ENCODE measurements at regions not wholly inside any gene's neighbourhood (a gene's known extent, or its start where the extent isn't known, plus 50 kb on each side); places are given as distances from the start of the nearest gene placed in this dataset.

DNA sequence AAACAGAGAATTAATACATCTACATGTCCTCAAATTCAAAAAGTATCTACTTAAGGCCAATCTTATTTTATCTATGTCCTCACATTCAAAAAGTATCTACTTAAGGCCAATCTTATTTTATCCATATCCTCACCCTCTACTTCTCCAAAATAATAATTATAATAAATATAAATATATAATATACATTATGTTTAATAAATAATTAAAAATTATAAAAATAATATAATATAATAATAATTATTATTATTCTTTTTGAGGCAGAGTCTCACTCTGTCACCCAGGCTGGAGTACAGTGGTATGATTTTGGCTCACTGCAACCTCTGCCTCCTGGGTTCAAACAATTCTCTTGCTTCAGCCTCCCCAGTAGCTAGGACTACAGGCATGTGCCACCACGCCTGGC is 784.9 kb downstream of the DNAJB9 start:
- no peak for DNase-seq
- Histone ChIP-seq H3K27ac (no peak overlapping the region), H3K9me3 (no peaks in the 10 kb centered on the region), H3K4me3 (no peak overlapping the region), H3K36me3 (no peaks in the 10 kb centered on the region), H3K4me1 (no peaks in the 10 kb centered on the region), H3K27me3 (no peaks in the 10 kb centered on the region)
- TF ChIP-seq, protein P1, sequence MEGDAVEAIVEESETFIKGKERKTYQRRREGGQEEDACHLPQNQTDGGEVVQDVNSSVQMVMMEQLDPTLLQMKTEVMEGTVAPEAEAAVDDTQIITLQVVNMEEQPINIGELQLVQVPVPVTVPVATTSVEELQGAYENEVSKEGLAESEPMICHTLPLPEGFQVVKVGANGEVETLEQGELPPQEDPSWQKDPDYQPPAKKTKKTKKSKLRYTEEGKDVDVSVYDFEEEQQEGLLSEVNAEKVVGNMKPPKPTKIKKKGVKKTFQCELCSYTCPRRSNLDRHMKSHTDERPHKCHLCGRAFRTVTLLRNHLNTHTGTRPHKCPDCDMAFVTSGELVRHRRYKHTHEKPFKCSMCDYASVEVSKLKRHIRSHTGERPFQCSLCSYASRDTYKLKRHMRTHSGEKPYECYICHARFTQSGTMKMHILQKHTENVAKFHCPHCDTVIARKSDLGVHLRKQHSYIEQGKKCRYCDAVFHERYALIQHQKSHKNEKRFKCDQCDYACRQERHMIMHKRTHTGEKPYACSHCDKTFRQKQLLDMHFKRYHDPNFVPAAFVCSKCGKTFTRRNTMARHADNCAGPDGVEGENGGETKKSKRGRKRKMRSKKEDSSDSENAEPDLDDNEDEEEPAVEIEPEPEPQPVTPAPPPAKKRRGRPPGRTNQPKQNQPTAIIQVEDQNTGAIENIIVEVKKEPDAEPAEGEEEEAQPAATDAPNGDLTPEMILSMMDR (IDR thresholded peaks at IDR 0.05) = no peak
- no peak for TF ChIP-seq POLR2A (IDR thresholded peaks at IDR 0.05)
- intact Hi-C loops (cut with DNase I; ENCODE audit: low total_unique reads) = no loop called here

DNA sequence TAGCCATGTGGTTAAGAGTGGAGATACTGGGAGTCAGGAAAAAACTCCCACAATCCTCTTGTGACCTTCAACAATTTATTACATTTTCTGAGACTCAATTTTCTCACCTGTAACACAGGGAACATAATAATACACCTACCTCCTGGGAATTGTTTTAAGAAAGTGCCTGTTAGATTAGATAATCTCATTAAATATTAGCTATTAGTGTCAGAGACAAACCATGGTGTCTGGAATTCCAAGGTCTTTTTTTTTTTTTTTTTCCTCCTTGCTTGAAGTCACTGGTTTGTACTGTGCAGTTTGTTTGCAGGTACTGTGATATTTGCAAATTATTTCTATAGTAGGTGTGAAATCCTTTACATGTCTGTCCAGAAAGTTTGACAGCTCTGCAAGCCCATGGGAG is 806.1 kb downstream of the DNAJB9 start:
- H3K27me3 ChIP-seq = no peaks in the 10 kb centered on the region
- H3K9me3 ChIP-seq = no peaks in the 10 kb centered on the region
- intact Hi-C loops (cut with DNase I; ENCODE audit: low total_unique reads) = no loop called here
- TF ChIP-seq, protein P1 (IDR thresholded peaks at IDR 0.05) = no peak
- no peak for TF ChIP-seq POLR2A (IDR thresholded peaks at IDR 0.05)
- no peaks in the 10 kb centered on the region for H3K36me3 ChIP-seq
- no peak for DNase-seq
- no peak overlapping the region for H3K27ac ChIP-seq
- H3K4me1 ChIP-seq = no peaks in the 10 kb centered on the region
- no peak overlapping the region for H3K4me3 ChIP-seq

DNA sequence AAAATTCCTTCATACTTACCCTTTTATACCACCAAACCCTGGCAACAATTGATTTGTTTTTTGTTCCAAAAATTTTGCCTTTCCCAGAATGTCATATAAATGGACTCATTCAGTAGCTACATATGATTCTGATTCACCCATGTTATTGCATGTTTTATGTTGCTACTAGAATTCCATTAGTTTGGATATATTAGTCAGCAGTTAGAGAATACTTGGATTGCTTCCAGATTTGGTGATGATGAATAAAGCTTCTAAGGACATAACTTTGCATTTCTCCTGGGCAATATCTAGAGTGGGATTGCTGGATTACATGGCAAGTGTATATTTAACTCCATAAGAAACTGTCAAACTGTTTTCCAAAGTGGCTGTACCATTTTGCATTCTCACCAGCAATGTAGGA is 806.9 kb downstream of the DNAJB9 start:
- TF ChIP-seq, protein P1 (IDR thresholded peaks at IDR 0.05) = no peak
- TF ChIP-seq POLR2A (IDR thresholded peaks at IDR 0.05) = no peak
- intact Hi-C loops (cut with DNase I; ENCODE audit: low total_unique reads) = no loop called here
- no peaks in the 10 kb centered on the region for H3K4me1 ChIP-seq
- H3K9me3 ChIP-seq = no peaks in the 10 kb centered on the region
- H3K27me3 ChIP-seq = no peaks in the 10 kb centered on the region
- H3K4me3 ChIP-seq = no peak overlapping the region
- H3K36me3 ChIP-seq = no peaks in the 10 kb centered on the region
- no peak overlapping the region for H3K27ac ChIP-seq
- DNase-seq = no peak

DNA sequence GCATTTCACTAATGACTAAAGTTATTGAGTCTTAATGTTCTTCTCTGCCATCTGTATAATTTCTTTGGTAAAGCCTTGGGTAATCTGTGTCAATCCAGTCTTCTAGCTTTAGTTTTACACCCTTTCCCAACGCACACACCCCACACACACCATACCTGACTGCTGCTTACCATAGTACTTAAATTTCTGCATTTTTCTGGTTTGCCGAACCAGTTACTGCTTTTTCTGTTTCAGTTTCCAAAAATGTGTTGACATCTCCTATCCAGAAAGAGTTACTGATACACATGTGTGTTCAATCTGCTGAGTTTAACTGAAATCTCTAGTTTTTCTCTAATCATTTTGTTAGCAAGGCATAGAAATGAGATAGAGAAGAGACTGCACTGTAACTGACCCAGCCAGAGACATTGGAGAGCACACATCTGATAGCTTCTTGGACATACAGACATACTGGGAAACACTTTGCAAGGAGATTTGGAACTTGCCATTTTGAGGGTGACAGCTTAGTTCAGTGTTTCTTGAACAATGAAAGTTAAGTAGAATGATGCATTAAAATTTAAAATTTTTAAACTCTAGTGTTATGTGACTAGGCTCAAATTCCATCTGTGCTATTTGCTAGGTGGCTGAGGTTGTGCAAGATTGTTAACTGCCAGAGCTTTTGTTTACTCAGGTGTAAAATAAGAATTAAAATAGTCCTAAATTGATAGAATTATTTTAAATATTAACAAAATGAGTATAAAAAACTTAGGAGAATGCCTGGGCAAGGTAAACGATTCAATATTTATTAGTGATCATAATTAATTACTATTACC is 807.6 kb downstream of the DNAJB9 start:
- H3K27ac ChIP-seq = no peak overlapping the region
- no peaks in the 10 kb centered on the region for H3K27me3 ChIP-seq
- TF ChIP-seq, protein P1 (IDR thresholded peaks at IDR 0.05) = no peak
- TF ChIP-seq POLR2A (IDR thresholded peaks at IDR 0.05) = no peak
- H3K36me3 ChIP-seq = no peaks in the 10 kb centered on the region
- intact Hi-C loops (cut with DNase I; ENCODE audit: low total_unique reads) = no loop called here
- H3K4me3 ChIP-seq = no peak overlapping the region
- H3K4me1 ChIP-seq = no peaks in the 10 kb centered on the region
- no peaks in the 10 kb centered on the region for H3K9me3 ChIP-seq
- DNase-seq = no peak

DNA sequence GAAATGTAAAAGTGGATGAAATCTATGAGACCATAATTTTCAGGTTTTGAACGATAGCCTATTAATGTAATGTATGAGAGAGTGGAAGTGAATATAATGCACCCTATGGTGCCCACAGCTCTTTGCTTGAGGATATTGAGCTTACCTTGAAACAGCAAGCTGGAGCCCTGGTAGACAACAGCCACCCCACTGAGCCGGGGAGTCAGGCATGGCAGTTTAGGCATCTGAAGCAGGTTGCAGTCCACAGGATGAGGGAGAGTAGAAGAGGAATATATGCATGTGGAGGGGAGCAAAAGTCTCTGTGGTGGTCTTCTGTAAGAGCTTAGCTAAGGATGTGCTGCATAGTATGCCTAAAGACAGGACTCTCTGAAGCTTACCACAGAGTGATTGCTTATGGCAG is 817.3 kb downstream of the DNAJB9 start:
- no peak for TF ChIP-seq POLR2A (IDR thresholded peaks at IDR 0.05)
- TF ChIP-seq, protein P1 (IDR thresholded peaks at IDR 0.05) = no peak
- H3K36me3 ChIP-seq = no peaks in the 10 kb centered on the region
- no peaks in the 10 kb centered on the region for H3K27me3 ChIP-seq
- no peak overlapping the region for H3K27ac ChIP-seq
- H3K4me3 ChIP-seq = no peak overlapping the region
- no peak for DNase-seq
- no peaks in the 10 kb centered on the region for H3K4me1 ChIP-seq
- no peaks in the 10 kb centered on the region for H3K9me3 ChIP-seq
- intact Hi-C loops (cut with DNase I; ENCODE audit: low total_unique reads) = no loop called here

All from uterus (tissue), 3 donors.